HUES48 (cell line): ENCODE measurements at regions not wholly inside any gene's neighbourhood (a gene's known extent, or its start where the extent isn't known, plus 50 kb on each side); places are given as distances from the start of the nearest gene placed in this dataset.

ENCODE experiments used
- H3K27ac ChIP-seq: one replicate; pipeline ENCODE4 v1.7.0; 2013; ENCODE audit warnings: low read depth, low read length, inconsistent platforms
- H3K27me3 ChIP-seq: 2 replicates; pipeline ENCODE4 v1.6.1; 2013; ENCODE audit warnings: mild to moderate bottlenecking, low read length; ENCODE audit not compliant: control insufficient read depth, insufficient read depth
- H3K36me3 ChIP-seq: 2 replicates; pipeline ENCODE4 v1.6.1; 2013; ENCODE audit warnings: low read length; ENCODE audit not compliant: control insufficient read depth, insufficient read depth
- H3K4me1 ChIP-seq: 2 replicates; pipeline ENCODE4 v1.6.1; 2013; ENCODE audit warnings: mild to moderate bottlenecking, low read length; ENCODE audit not compliant: control insufficient read depth, insufficient read depth
- H3K4me3 ChIP-seq: 2 replicates; pipeline ENCODE4 v1.5.1; 2013; ENCODE audit warnings: mild to moderate bottlenecking, low read depth, low read length
- H3K9ac ChIP-seq: 2 replicates; pipeline ENCODE4 v1.6.1; 2013; ENCODE audit warnings: mild to moderate bottlenecking, low read depth, low read length, moderate library complexity
- H3K9me3 ChIP-seq: 2 replicates; pipeline ENCODE4 v1.6.1; 2013; ENCODE audit warnings: low read length; ENCODE audit not compliant: control insufficient read depth, insufficient read depth

- no peak overlapping the region for H3K4me3 ChIP-seq
- H3K27ac ChIP-seq = no peak overlapping the region
- H3K27me3 ChIP-seq = no peaks in the 10 kb centered on the region
- no peaks in the 10 kb centered on the region for H3K4me1 ChIP-seq
- no peak overlapping the region for H3K9ac ChIP-seq
- no peaks in the 10 kb centered on the region for H3K36me3 ChIP-seq
- H3K9me3 ChIP-seq = no peaks in the 10 kb centered on the region
Observed at GRCh38 chr13:44240611-44241145, 132.9 kb upstream of the SERP2 start.

- H3K36me3 ChIP-seq = no peaks in the 10 kb centered on the region
- H3K4me1 ChIP-seq = no peaks in the 10 kb centered on the region
- H3K9me3 ChIP-seq = no peaks in the 10 kb centered on the region
- H3K9ac ChIP-seq = no peak overlapping the region
- H3K27ac ChIP-seq = no peak overlapping the region
- H3K4me3 ChIP-seq = no peak overlapping the region
- no peaks in the 10 kb centered on the region for H3K27me3 ChIP-seq
Observed at GRCh38 chr13:44241638-44242037, 132.0 kb upstream of the SERP2 start.

DNA sequence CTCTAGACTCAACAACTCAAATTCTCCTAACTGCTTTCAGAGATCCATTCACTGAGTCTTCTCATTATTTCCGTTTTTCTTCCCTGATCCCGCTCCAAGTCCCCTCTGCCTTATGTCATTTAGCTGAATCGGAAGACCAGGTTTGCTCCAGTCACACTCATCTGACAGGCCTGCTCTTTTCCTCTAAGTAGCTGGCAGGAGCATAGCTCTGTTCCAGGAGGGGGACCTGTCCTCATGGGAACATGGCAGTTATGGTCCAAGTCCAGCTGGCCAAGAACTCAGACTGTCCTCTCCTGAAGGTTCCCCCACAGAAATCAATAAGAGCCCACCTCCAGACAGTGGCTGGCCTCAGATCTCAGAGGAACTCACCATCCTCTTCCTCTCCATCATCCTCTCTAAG, 130.9 kb upstream of the SERP2 start:
- Histone ChIP-seq H3K36me3 (no peaks in the 10 kb centered on the region), H3K9me3 (no peaks in the 10 kb centered on the region), H3K4me1 (no peaks in the 10 kb centered on the region), H3K9ac (no peak overlapping the region), H3K4me3 (no peak overlapping the region), H3K27ac (no peak overlapping the region), H3K27me3 (no peaks in the 10 kb centered on the region)

DNA sequence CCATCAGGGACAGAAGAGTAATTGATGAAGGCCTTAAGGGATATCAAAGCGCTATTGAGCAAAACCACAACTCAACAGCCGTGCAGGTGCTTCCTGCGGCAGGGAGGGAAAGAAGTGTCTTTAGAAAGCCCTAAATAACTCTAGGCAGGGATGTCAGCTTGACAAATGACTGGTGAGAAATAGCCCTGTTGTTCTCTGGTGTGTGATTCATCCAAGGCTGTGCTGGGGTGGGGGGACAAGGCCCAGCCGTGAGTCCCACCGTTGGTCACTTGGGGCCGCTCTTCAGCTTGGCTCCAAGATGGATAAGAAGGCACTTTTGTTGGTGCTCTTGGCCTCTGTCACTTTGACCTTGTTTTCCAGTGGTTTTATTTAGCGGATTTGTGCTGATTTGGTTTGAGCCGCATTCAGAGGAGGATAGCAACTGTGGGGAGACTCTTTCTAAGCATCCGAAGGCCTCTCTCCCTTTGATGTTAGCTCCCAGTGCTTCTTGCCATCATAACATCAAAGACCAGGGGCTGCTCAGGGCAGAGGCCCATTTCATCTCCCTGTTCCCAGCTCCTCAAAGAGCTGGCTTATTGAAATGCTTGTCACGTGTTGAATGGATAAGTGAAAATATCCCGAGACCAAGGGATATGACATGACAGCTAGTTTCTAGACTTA, 130.3 kb upstream of the SERP2 start:
- H3K9ac ChIP-seq = no peak overlapping the region

GRCh38 chr13:44244288-44244687, 129.3 kb upstream of the SERP2 start:
- no peak overlapping the region for H3K4me3 ChIP-seq
- H3K27me3 ChIP-seq = no peaks in the 10 kb centered on the region
- H3K36me3 ChIP-seq = no peaks in the 10 kb centered on the region
- H3K4me1 ChIP-seq = no peaks in the 10 kb centered on the region
- no peak overlapping the region for H3K27ac ChIP-seq
- no peaks in the 10 kb centered on the region for H3K9me3 ChIP-seq
- no peak overlapping the region for H3K9ac ChIP-seq

More for the DNA sequence above, 130.3 kb upstream of the SERP2 start:
- Histone ChIP-seq H3K27me3 (no peaks in the 10 kb centered on the region), H3K9me3 (no peaks in the 10 kb centered on the region), H3K36me3 (no peaks in the 10 kb centered on the region), H3K27ac (no peak overlapping the region), H3K4me3 (no peak overlapping the region), H3K4me1 (no peaks in the 10 kb centered on the region)

DNA sequence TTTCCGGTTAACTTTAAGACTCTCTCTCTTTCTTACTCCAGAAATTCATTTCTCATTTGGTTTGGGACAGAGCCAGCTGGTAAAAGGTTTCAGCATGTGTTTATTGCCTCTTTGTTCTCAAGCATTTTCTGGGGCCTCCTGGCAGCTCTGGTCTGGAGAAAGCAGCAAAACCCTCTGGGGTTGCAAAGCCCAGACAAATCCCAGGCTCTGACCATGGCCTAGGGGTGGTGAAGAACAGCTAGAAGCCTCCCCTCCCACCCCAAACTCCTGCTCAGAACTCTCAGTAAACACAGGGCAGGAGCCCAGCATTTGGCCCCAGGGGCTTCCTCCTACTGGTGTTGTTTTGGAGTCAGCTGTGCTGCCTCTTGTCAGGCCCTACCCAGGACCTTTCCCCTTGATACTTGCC, 124.2 kb upstream of the SERP2 start:
- Histone ChIP-seq H3K27me3 (no peaks in the 10 kb centered on the region), H3K9me3 (no peaks in the 10 kb centered on the region), H3K4me3 (no peak overlapping the region), H3K36me3 (no peaks in the 10 kb centered on the region), H3K9ac (no peak overlapping the region), H3K4me1 (no peaks in the 10 kb centered on the region), H3K27ac (no peak overlapping the region)

GRCh38 chr13:44252938-44253337, 120.7 kb upstream of the SERP2 start:
- H3K27me3 ChIP-seq = no peaks in the 10 kb centered on the region
- no peaks in the 10 kb centered on the region for H3K36me3 ChIP-seq
- peaks cover 15% of the 10 kb centered on the region for H3K4me1 ChIP-seq
- no peak overlapping the region for H3K4me3 ChIP-seq
- H3K9ac ChIP-seq = no peak overlapping the region
- H3K27ac ChIP-seq = no peak overlapping the region
- no peaks in the 10 kb centered on the region for H3K9me3 ChIP-seq

DNA sequence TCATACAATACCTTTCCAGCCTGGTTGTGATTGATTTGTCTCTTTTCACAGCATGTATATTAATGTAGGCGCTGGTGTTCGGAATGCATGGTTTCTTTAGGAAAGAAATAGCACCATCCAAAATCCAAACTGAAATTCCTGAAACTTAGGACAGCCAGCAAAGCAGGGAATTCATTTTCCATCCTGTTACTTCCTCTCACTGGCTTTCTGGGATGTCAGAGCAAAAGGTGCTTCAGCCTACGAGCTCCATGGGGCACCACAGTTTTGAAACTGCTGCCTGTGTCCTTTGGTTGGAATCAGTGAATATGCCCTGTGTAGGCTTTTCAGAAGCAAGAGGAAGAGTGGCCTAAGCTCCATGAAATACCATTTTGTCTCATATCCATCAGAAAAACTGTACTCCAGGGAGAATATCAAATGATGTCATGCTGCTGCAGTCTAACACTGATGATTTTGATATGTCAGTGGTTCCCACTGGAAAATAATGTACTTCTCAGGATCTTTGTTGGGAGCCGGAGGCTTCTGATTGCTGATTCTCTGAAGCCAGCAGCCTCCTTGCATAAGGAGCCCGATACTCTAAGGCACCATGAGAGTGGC, 117.8 kb upstream of the SERP2 start:
- H3K27me3 ChIP-seq = no peaks in the 10 kb centered on the region
- peak overlapping the region; percentile 27 for H3K27ac ChIP-seq
- no peak overlapping the region for H3K9ac ChIP-seq
- H3K4me3 ChIP-seq = no peak overlapping the region
- H3K9me3 ChIP-seq = no peaks in the 10 kb centered on the region
- H3K4me1 ChIP-seq = peaks cover 15% of the 10 kb centered on the region
- no peaks in the 10 kb centered on the region for H3K36me3 ChIP-seq

GRCh38 chr13:44257796-44258195, 115.8 kb upstream of the SERP2 start:
- Histone ChIP-seq H3K4me1 (peaks cover 15% of the 10 kb centered on the region), H3K27ac (no peak overlapping the region), H3K4me3 (no peak overlapping the region), H3K9ac (no peak overlapping the region), H3K36me3 (no peaks in the 10 kb centered on the region), H3K27me3 (no peaks in the 10 kb centered on the region), H3K9me3 (no peaks in the 10 kb centered on the region)

- Histone ChIP-seq H3K27ac (no peak overlapping the region), H3K9ac (no peak overlapping the region), H3K4me3 (no peak overlapping the region), H3K9me3 (no peaks in the 10 kb centered on the region), H3K27me3 (no peaks in the 10 kb centered on the region), H3K4me1 (peaks cover 15% of the 10 kb centered on the region), H3K36me3 (no peaks in the 10 kb centered on the region)
Observed at GRCh38 chr13:44259045-44260027, 114.3 kb upstream of the SERP2 start.

- Histone ChIP-seq H3K9ac (no peak overlapping the region), H3K4me1 (peaks cover 9% of the 10 kb centered on the region), H3K27ac (no peak overlapping the region), H3K4me3 (no peak overlapping the region), H3K36me3 (no peaks in the 10 kb centered on the region), H3K9me3 (no peaks in the 10 kb centered on the region), H3K27me3 (no peaks in the 10 kb centered on the region)
Observed at GRCh38 chr13:44260336-44260735, 113.3 kb upstream of the SERP2 start.
